T-helper 1 cell treated with Interleukin-12 subunit alpha and Interleukin-12 subunit beta and Interleukin-4 antibody, amounts not matched to agents 30 μg/mL and 1 μg/mL, for 36 hours (primary cell): ENCODE measurements at regions not wholly inside any gene's neighbourhood (a gene's known extent, or its start where the extent isn't known, plus 50 kb on each side); places are given as distances from the start of the nearest gene placed in this dataset.

Experiments
- H3K27ac Mint-ChIP-seq: one replicate; pipeline ENCODE4 v1.8.0; 2021; ENCODE audit warnings: mild to moderate bottlenecking, mixed read lengths
- H3K27me3 Mint-ChIP-seq: one replicate; pipeline ENCODE4 v1.8.0; 2021; ENCODE audit warnings: low read depth, mixed read lengths
- H3K36me3 Mint-ChIP-seq: one replicate; pipeline ENCODE4 v1.8.0; 2021; ENCODE audit warnings: low read depth, mixed read lengths
- H3K4me1 Mint-ChIP-seq: one replicate; pipeline ENCODE4 v1.8.0; 2021; ENCODE audit warnings: low read depth, mixed read lengths
- H3K4me3 Mint-ChIP-seq: one replicate; pipeline ENCODE4 v1.8.0; 2021; ENCODE audit warnings: mild to moderate bottlenecking, moderate library complexity, mixed read lengths
- H3K9me3 Mint-ChIP-seq: one replicate; pipeline ENCODE4 v1.8.0; 2021; ENCODE audit warnings: mixed read lengths

DNA sequence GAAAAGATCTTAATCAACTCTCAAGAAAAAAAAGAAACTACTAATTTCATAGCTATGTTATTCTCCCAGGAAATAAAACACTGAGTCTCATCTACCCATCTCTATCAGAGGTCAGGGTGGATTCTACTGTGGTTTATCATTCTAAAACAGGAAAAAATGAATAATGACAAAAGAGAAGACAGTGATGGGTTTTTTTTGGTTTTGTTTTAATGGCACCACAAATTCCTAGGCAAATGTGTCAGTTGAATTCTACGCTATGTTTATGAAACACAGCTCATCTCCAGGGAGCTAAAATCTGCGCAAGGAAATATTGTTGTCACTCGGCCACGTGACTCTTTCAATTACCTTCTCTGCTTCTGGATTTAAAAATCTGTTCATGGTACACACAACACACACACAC, 393.4 kb upstream of the SORCS1 start:
- Mint-ChIP-seq H3K27me3 (no peaks in the 10 kb centered on the region), H3K9me3 (peaks cover 7% of the 10 kb centered on the region), H3K4me3 (no peak overlapping the region), H3K4me1 (no peaks in the 10 kb centered on the region), H3K36me3 (no peaks in the 10 kb centered on the region), H3K27ac (no peak overlapping the region)

DNA sequence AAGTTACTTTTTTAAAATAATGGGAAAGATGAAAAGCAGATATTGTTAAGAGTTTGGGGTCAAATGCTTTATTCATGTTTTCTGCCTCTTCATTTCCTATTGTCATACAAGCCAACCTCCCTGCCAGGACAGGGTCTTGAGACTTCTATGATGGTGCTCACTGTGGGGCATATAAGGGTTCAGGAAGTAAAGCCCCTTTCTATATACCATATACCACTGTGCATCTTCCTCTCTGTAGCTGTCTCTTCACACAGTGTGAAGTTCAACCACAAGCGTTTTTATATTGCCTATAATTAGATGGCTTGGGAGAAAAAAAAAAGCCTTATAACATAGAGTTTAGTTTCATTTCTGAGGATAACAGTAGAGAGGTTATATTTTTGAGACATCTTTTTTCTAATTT, 389.8 kb upstream of the SORCS1 start:
- Mint-ChIP-seq H3K4me3 (no peak overlapping the region), H3K27me3 (no peaks in the 10 kb centered on the region), H3K36me3 (no peaks in the 10 kb centered on the region), H3K9me3 (peaks cover 10% of the 10 kb centered on the region), H3K27ac (no peak overlapping the region), H3K4me1 (no peaks in the 10 kb centered on the region)

DNA sequence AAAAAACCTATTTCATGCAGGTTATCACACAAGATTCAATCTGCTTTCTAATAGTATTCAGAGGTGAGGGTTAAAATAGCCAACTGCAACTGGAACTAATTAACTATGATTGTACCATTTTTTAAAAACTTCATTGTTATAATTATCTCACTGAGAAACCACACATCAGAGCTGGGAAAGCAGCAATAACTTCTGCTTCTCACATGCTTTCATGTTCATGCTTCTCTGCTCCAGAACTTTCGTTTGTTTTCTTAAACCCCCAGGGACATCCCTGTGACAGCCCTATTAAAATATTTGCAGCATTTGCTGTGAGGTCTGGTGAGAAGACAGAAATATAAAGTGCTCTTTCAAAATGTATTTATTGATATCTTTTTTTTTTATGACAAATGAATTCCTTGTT, 389.0 kb upstream of the SORCS1 start:
- H3K4me3 Mint-ChIP-seq = no peak overlapping the region
- no peaks in the 10 kb centered on the region for H3K36me3 Mint-ChIP-seq
- no peaks in the 10 kb centered on the region for H3K4me1 Mint-ChIP-seq
- H3K9me3 Mint-ChIP-seq = peaks cover 8% of the 10 kb centered on the region
- H3K27ac Mint-ChIP-seq = no peak overlapping the region
- H3K27me3 Mint-ChIP-seq = no peaks in the 10 kb centered on the region

DNA sequence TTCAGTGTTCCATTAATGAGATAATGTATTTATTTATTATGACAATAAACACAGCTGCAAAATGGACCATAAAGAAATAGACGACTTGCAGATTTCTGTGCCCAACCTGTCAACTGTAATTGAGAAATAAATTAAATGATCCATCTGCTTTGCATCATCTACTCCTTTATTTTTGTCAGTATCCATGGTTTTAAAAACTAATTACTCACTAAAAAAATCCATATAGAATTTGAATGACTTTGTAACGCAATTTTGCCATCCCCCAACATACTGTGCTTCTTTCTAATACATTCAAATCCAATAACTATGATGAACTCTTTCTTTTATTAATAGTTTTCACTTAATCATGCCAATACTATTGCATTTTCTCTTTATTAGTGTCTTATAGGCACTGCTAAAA, 388.5 kb upstream of the SORCS1 start:
- H3K36me3 Mint-ChIP-seq = no peaks in the 10 kb centered on the region
- H3K9me3 Mint-ChIP-seq = peaks cover 12% of the 10 kb centered on the region
- H3K4me3 Mint-ChIP-seq = no peak overlapping the region
- H3K27me3 Mint-ChIP-seq = no peaks in the 10 kb centered on the region
- H3K27ac Mint-ChIP-seq = no peak overlapping the region
- no peaks in the 10 kb centered on the region for H3K4me1 Mint-ChIP-seq

DNA sequence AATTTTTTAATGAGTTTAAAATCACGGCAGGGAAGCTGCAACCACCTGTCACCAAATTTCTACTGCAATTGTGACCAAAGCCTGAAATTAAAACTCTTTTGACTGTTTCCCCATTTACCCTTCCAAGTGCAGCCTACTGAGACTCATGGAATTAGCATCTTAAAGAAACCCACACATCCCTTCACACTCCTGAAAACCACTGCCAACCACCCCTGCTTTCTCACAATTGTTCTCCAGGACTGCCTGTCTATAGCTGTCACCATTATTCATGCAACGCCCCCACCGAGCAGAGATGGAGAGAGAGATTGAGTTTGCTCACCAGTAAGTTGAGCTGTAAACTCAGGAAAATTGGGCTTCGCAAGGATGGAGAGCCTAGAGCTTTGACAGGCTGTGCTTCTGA, 383.8 kb upstream of the SORCS1 start:
- Mint-ChIP-seq H3K27ac (no peak overlapping the region), H3K9me3 (peaks cover 15% of the 10 kb centered on the region), H3K36me3 (no peaks in the 10 kb centered on the region), H3K4me3 (no peak overlapping the region), H3K27me3 (no peaks in the 10 kb centered on the region), H3K4me1 (no peaks in the 10 kb centered on the region)

DNA sequence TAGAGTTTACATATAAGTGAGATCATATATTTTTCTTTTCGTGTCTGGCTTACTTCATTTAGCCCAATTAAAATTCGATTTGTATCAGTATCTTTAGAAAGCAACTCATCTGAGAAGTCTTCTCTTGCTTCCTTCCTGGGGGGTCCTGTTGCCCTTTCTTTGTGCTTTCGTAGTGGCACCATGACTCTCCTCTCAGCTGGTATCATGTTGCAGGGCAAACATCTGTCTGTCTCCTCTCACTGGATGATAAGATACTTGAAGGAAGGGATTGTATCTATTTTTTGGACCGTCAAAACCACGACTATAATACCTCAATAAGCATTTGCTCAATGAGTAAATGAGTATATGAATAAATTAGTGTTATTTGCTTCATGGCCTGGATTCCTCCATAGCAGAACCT, 382.5 kb upstream of the SORCS1 start:
- Mint-ChIP-seq H3K36me3 (no peaks in the 10 kb centered on the region), H3K9me3 (peaks cover 15% of the 10 kb centered on the region), H3K4me3 (no peak overlapping the region), H3K4me1 (no peaks in the 10 kb centered on the region), H3K27ac (no peak overlapping the region), H3K27me3 (no peaks in the 10 kb centered on the region)

DNA sequence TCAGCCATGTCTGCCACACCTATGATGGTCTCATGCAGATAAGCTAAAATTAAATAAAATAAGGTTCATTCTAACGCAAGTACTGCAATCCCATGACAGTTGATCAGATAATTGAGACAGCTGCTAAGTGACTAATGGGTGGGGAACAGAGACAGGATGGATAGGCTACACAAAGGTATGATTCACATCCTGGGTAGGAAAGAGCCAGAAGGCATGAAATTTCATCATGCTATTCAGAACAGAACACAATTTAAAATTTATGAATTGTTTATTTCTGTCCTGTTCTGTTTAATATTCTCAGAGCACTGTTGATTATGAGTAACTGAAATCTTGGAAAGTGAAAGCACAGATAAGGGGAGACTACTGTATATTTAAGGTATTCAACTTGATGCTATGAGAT, 381.8 kb upstream of the SORCS1 start:
- Mint-ChIP-seq H3K4me1 (no peaks in the 10 kb centered on the region), H3K27me3 (no peaks in the 10 kb centered on the region), H3K9me3 (peaks cover 15% of the 10 kb centered on the region), H3K27ac (no peak overlapping the region), H3K36me3 (no peaks in the 10 kb centered on the region), H3K4me3 (no peak overlapping the region)

DNA sequence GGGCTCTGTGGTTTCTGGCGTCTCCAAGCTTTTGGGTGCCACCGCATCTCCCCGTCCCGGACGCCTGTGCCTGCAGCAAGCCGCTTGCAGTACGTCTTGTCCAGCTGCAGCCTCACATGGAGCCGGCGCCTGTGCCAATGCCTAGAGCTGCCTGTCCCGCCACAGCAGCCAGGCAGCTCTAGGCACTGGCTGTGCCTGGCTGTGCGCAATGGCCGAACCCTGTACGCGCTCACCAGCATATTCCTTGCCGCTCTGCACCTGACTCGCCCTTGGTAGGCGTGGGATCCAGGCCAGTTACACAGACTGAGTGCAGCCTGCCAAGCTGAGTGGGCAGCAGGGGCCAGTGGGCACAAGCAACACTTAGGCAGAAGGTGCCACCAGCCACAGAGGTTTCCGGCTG, 381.2 kb upstream of the SORCS1 start:
- Mint-ChIP-seq H3K36me3 (no peaks in the 10 kb centered on the region), H3K4me1 (no peaks in the 10 kb centered on the region), H3K4me3 (no peak overlapping the region), H3K27ac (no peak overlapping the region), H3K9me3 (peaks cover 15% of the 10 kb centered on the region), H3K27me3 (no peaks in the 10 kb centered on the region)

DNA sequence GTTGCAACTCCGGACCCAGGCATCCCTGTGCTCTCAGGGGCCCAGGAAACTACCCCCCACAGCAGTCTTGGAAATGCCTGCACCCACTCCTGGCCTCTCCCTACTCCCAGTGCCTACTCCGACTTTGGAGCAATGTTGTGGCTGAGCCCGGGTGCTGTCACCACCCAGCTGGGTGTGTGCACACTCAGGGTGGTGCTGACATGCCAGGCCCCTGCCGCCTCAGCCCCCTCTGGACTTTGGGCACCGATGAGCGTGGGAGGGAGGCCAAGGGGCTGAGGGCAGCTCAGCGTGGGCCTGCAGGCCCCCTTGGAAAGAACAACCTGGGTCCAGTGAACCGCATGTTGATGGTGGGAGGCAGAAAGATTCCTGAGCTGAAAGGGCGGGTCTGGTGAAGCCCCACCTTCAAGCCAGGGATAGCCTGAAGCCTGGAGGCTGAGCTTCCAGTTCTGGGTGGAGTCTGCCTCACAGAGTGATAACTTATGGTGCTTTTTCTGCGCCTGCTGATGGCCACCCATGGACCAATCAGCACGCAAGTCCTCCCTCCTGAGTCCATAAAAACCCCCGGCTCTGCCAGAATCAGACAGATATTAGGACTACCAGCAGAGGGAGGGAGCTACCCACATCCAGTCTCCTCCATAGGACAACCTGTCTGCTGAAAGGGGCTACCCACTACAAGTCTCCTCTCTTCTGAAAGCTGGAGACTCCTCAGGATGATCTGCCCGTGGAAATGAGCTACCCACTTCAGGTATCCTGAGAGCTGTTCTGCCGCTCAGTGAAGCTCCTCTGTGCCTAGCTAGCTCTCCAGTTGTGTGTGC, 380.4 kb upstream of the SORCS1 start:
- no peaks in the 10 kb centered on the region for H3K27me3 Mint-ChIP-seq
- H3K27ac Mint-ChIP-seq = no peak overlapping the region
- no peaks in the 10 kb centered on the region for H3K4me1 Mint-ChIP-seq
- peaks cover 15% of the 10 kb centered on the region for H3K9me3 Mint-ChIP-seq
- no peaks in the 10 kb centered on the region for H3K36me3 Mint-ChIP-seq
- H3K4me3 Mint-ChIP-seq = no peak overlapping the region

DNA sequence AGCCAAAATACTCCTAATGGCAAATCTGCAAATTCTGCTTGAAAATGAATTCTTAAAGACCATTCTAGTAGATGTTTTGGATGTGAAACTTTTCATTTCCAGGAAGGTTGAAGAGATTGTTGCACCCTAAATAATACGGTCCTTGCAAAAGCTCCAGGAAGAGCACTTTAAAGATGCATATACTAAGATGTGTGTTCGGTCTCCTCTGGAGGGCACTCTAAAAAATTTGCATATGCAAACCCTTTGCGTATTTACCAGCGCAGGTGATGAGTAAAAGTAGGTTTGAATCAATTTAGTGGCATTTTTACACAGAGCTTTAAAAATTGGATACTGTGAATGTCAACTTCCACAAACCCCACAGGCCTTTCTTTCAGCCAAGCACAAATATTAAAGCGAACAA, 378.1 kb upstream of the SORCS1 start:
- Mint-ChIP-seq H3K36me3 (no peaks in the 10 kb centered on the region), H3K9me3 (peaks cover 3% of the 10 kb centered on the region), H3K4me1 (no peaks in the 10 kb centered on the region), H3K27me3 (no peaks in the 10 kb centered on the region), H3K27ac (no peak overlapping the region), H3K4me3 (no peak overlapping the region)

DNA sequence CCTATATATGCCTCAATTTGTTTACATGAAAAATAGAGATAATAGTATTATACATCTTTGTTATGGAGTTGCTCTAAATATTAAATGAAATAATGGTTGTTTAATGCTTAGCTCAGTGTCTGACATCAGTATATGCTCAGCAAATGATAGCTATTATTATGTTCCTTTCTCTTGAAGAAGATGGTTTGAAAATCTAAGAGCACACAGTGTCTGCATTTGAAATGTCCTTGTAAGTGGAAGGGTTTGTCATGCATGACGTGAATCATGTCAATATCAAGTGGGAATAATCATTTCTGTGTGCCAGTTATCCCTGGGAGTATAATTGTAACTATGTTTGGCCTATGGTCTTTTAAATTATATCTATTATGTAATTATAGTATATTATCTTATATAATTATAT, 377.5 kb upstream of the SORCS1 start:
- H3K4me3 Mint-ChIP-seq = no peak overlapping the region
- H3K9me3 Mint-ChIP-seq = peaks cover 3% of the 10 kb centered on the region
- no peaks in the 10 kb centered on the region for H3K4me1 Mint-ChIP-seq
- no peaks in the 10 kb centered on the region for H3K27me3 Mint-ChIP-seq
- H3K36me3 Mint-ChIP-seq = no peaks in the 10 kb centered on the region
- H3K27ac Mint-ChIP-seq = no peak overlapping the region

DNA sequence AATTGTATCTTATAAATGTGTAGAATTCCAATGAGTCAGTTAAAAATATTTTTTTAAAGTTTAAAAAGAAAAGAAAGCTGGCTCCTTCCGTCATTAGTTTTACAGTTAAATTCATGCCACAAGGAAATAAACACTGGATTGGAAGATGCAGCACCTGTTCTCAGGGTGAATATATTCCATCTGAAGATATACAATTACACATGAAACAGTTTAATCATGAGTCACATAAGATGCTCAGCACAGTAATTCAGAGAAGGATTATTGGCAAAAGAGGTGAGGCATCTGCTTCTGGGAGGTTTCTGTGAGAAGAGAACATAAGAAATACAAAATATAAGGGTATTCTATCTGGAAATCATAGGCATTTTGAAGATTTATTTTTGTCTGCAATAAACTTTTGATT, 376.5 kb upstream of the SORCS1 start:
- H3K36me3 Mint-ChIP-seq = no peaks in the 10 kb centered on the region
- no peak overlapping the region for H3K4me3 Mint-ChIP-seq
- no peaks in the 10 kb centered on the region for H3K4me1 Mint-ChIP-seq
- H3K9me3 Mint-ChIP-seq = peaks cover 3% of the 10 kb centered on the region
- no peak overlapping the region for H3K27ac Mint-ChIP-seq
- no peaks in the 10 kb centered on the region for H3K27me3 Mint-ChIP-seq

DNA sequence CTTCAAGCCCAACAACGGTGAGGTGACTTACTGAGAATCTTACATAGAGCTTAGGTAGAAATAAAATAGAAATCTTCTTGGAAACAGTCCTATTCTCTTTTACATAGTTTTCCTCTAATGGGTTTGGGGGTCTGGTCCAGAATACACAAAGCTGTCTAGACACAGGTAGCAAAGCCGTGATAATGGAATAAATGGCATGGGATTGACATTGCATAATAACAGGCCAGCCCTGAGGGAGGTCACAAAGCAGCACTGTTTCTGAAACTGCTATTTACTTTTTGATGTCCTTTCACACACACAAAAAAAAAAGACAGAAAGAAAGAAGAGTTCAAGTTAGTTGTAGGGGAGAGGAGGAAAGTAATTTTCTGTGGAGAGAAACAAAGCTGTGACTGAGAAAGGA, 364.8 kb upstream of the SORCS1 start:
- H3K9me3 Mint-ChIP-seq = peaks cover 7% of the 10 kb centered on the region
- H3K27ac Mint-ChIP-seq = no peak overlapping the region
- H3K27me3 Mint-ChIP-seq = no peaks in the 10 kb centered on the region
- no peak overlapping the region for H3K4me3 Mint-ChIP-seq
- no peaks in the 10 kb centered on the region for H3K36me3 Mint-ChIP-seq
- no peaks in the 10 kb centered on the region for H3K4me1 Mint-ChIP-seq

DNA sequence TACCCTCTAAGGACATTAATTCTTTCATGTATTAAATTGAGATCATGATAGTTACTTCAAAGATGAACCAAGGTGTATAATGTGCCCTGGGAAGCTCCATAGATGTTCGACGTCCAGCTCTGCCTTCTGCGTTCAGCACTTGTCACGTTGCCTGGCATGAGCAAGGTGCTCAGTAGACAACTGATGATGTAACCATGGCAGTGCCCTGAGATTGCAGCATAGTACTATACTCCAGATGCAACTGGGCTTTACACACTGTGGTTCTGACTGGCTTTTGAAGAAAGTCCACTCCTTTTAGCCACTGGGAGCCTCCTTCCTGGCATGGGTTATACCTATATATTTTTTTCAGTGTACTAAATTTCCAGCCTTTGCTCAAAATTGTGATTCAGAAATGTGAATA, 355.8 kb upstream of the SORCS1 start:
- Mint-ChIP-seq H3K27ac (no peak overlapping the region), H3K27me3 (no peaks in the 10 kb centered on the region), H3K4me3 (no peak overlapping the region), H3K4me1 (no peaks in the 10 kb centered on the region), H3K36me3 (no peaks in the 10 kb centered on the region), H3K9me3 (peaks cover 20% of the 10 kb centered on the region)

DNA sequence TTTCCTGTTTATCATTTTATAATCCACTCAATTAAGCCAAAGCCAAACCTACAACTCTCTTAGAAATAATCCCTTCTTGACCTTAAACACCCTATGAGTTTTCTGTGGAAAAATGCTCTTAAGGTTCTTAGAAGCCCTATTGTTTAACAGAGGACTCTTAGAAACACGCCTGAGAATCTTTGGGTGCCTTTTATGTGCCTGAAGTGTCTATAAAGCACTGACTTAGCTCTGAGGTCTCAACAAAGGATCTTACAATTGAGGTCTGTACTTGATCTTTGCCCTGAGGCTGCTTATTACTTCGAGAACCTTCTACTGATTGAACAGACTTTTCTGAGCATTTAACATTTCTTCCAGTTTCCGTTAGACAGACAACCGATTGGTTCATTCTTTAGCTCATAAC, 353.3 kb upstream of the SORCS1 start:
- no peak overlapping the region for H3K4me3 Mint-ChIP-seq
- H3K9me3 Mint-ChIP-seq = peaks cover 18% of the 10 kb centered on the region
- H3K27ac Mint-ChIP-seq = no peak overlapping the region
- H3K27me3 Mint-ChIP-seq = no peaks in the 10 kb centered on the region
- no peaks in the 10 kb centered on the region for H3K36me3 Mint-ChIP-seq
- H3K4me1 Mint-ChIP-seq = no peaks in the 10 kb centered on the region

DNA sequence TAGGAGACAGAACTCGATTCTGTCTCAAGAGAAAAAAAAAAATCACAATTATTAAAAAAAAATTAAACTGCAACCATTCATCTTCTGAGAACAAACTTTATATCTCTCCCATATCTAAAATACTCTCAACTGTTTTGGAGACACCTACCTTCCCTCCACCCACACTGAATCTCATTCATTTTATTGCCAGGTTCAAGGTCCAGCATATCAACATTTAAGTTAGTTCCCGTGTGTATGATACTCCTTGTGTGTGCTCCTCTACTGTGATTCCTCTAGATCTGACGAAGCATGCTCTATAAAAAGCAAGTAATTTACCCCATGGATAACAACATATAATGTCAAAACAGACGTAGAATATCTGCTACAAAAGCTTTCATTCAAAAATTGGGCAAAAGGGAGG, 351.8 kb upstream of the SORCS1 start:
- no peaks in the 10 kb centered on the region for H3K4me1 Mint-ChIP-seq
- H3K4me3 Mint-ChIP-seq = no peak overlapping the region

More for the DNA sequence above, 351.8 kb upstream of the SORCS1 start:
- Mint-ChIP-seq H3K36me3 (no peaks in the 10 kb centered on the region), H3K27ac (no peak overlapping the region), H3K27me3 (no peaks in the 10 kb centered on the region), H3K9me3 (peaks cover 16% of the 10 kb centered on the region)
